ENCODE measurements at regions not wholly inside any gene's neighbourhood (a gene's known extent, or its start where the extent isn't known, plus 50 kb on each side); places are given as distances from the start of the nearest gene placed in this dataset.

GRCh38 chr7:125675169-125675568 is 745.5 kb upstream of the POT1 start:
- no peak overlapping the region for H3K4me2 ChIP-seq (ENCODE audit: low read length)
- H3K36me3 ChIP-seq (ENCODE audit: insufficient read depth, low read length) = no peaks in the 10 kb centered on the region
- H3K4me3 ChIP-seq (ENCODE audit: low read depth, low read length, poor library complexity, severe bottlenecking) = no peak overlapping the region
- no peak overlapping the region for H2AFZ ChIP-seq (ENCODE audit: low read length)
- H3K27me3 ChIP-seq (ENCODE audit: insufficient read depth, low read length) = no peaks in the 10 kb centered on the region
- H3K4me1 ChIP-seq (ENCODE audit: insufficient read depth, low read length, severe bottlenecking) = no peaks in the 10 kb centered on the region
- no peaks in the 10 kb centered on the region; the same call in 1 of the 2 replicates for H3K9me2 ChIP-seq (ENCODE audit: low read depth, low read length)
- no peaks in the 10 kb centered on the region for H3K9me3 ChIP-seq (ENCODE audit: low read length)
- H4K20me1 ChIP-seq (ENCODE audit: insufficient read depth, low read length) = no peaks in the 10 kb centered on the region
- TF ChIP-seq EZH2 (IDR thresholded peaks at IDR 0.05; ENCODE audit: borderline replicate concordance, low read length) (no peak), CTCF (IDR thresholded peaks at IDR 0.05; ENCODE audit: low read length) (no peak)
- no peaks in the 10 kb centered on the region for H3F3A ChIP-seq (ENCODE audit: insufficient read depth, low read length)
- H3K79me2 ChIP-seq (ENCODE audit: insufficient read depth, low read length) = no peaks in the 10 kb centered on the region
- no peak overlapping the region for H3K27ac ChIP-seq (ENCODE audit: low read depth, low read length, poor library complexity, severe bottlenecking)
- no peak overlapping the region for H3K9ac ChIP-seq (ENCODE audit: low read length)

GRCh38 chr7:125670926-125671572 is 741.4 kb upstream of the POT1 start:
- peak; percentile 91 for TF ChIP-seq CTCF (IDR thresholded peaks at IDR 0.05; ENCODE audit: low read length)
- TF ChIP-seq EZH2 (IDR thresholded peaks at IDR 0.05; ENCODE audit: borderline replicate concordance, low read length) = no peak
- Histone ChIP-seq H3K4me1 (ENCODE audit: insufficient read depth, low read length, severe bottlenecking) (no peaks in the 10 kb centered on the region), H3K4me3 (ENCODE audit: low read depth, low read length, poor library complexity, severe bottlenecking) (no peak overlapping the region), H3K27ac (ENCODE audit: low read depth, low read length, poor library complexity, severe bottlenecking) (no peak overlapping the region), H3F3A (ENCODE audit: insufficient read depth, low read length) (no peaks in the 10 kb centered on the region), H3K9me2 (ENCODE audit: low read depth, low read length) (no peaks in the 10 kb centered on the region; the same call in 1 of the 2 replicates), H3K9me3 (ENCODE audit: low read length) (no peaks in the 10 kb centered on the region), H3K36me3 (ENCODE audit: insufficient read depth, low read length) (no peaks in the 10 kb centered on the region), H3K79me2 (ENCODE audit: insufficient read depth, low read length) (no peaks in the 10 kb centered on the region), H3K9ac (ENCODE audit: low read length) (no peak overlapping the region), H3K4me2 (ENCODE audit: low read length) (no peak overlapping the region), H3K27me3 (ENCODE audit: insufficient read depth, low read length) (no peaks in the 10 kb centered on the region), H4K20me1 (ENCODE audit: insufficient read depth, low read length) (no peaks in the 10 kb centered on the region), H2AFZ (ENCODE audit: low read length) (no peak overlapping the region)

GRCh38 chr7:125668321-125668993 is 738.8 kb upstream of the POT1 start:
- H3K4me3 ChIP-seq (ENCODE audit: low read depth, low read length, poor library complexity, severe bottlenecking) = no peak overlapping the region
- no peaks in the 10 kb centered on the region for H3F3A ChIP-seq (ENCODE audit: insufficient read depth, low read length)
- no peaks in the 10 kb centered on the region for H3K9me2 ChIP-seq (ENCODE audit: low read depth, low read length)
- no peaks in the 10 kb centered on the region for H3K4me1 ChIP-seq (ENCODE audit: insufficient read depth, low read length, severe bottlenecking)
- no peak overlapping the region for H3K27ac ChIP-seq (ENCODE audit: low read depth, low read length, poor library complexity, severe bottlenecking)
- no peak overlapping the region for H3K9ac ChIP-seq (ENCODE audit: low read length)
- H3K4me2 ChIP-seq (ENCODE audit: low read length) = no peak overlapping the region
- H2AFZ ChIP-seq (ENCODE audit: low read length) = no peak overlapping the region
- no peaks in the 10 kb centered on the region for H3K79me2 ChIP-seq (ENCODE audit: insufficient read depth, low read length)
- H3K27me3 ChIP-seq (ENCODE audit: insufficient read depth, low read length) = no peaks in the 10 kb centered on the region
- no peaks in the 10 kb centered on the region for H3K9me3 ChIP-seq (ENCODE audit: low read length)
- no peak for TF ChIP-seq EZH2 (IDR thresholded peaks at IDR 0.05; ENCODE audit: borderline replicate concordance, low read length)
- TF ChIP-seq CTCF (IDR thresholded peaks at IDR 0.05; ENCODE audit: low read length) = no peak
- no peaks in the 10 kb centered on the region for H4K20me1 ChIP-seq (ENCODE audit: insufficient read depth, low read length)
- H3K36me3 ChIP-seq (ENCODE audit: insufficient read depth, low read length) = no peaks in the 10 kb centered on the region

Data from OCI-LY1 (cell line).